ENCODE measurements at regions not wholly inside any gene's neighbourhood (a gene's known extent, or its start where the extent isn't known, plus 50 kb on each side); places are given as distances from the start of the nearest gene placed in this dataset.

- DNase-seq: no peak
Observed at GRCh38 chr2:66084948-66085590, 349.9 kb upstream of the MEIS1 start.

GRCh38 chr2:66082581-66082980 is 352.3 kb upstream of the MEIS1 start:
- DNase-seq: no peak

GRCh38 chr2:66080127-66080526 is 354.8 kb upstream of the MEIS1 start:
- no peak for DNase-seq

GRCh38 chr2:66073172-66073571 is 361.8 kb upstream of the MEIS1 start:
- DNase-seq: no peak

GRCh38 chr2:66070721-66071602 is 364.0 kb upstream of the MEIS1 start:
- DNase-seq: no peak

GRCh38 chr2:66069937-66070720 is 364.8 kb upstream of the MEIS1 start:
- no peak for DNase-seq

- no peak for DNase-seq
Observed at GRCh38 chr2:66066032-66066431, 368.9 kb upstream of the MEIS1 start.

GRCh38 chr2:66059332-66059731 is 375.6 kb upstream of the MEIS1 start:
- no peak for DNase-seq

- no peak for DNase-seq
Observed at GRCh38 chr2:66058675-66059074, 376.2 kb upstream of the MEIS1 start.

GRCh38 chr2:66057844-66058243 is 377.1 kb upstream of the MEIS1 start:
- no peak for DNase-seq

- no peak for DNase-seq
Observed at GRCh38 chr2:66050392-66050791, 384.5 kb upstream of the MEIS1 start.

GRCh38 chr2:66048667-66049066 is 386.3 kb upstream of the MEIS1 start:
- no peak for DNase-seq

- no peak for DNase-seq
Observed at GRCh38 chr2:66041902-66042657, 392.8 kb upstream of the MEIS1 start.

GRCh38 chr2:66036948-66037347 is 398.0 kb upstream of the MEIS1 start:
- DNase-seq: no peak

GRCh38 chr2:66034467-66034866 is 400.5 kb upstream of the MEIS1 start:
- no peak for DNase-seq

- no peak for DNase-seq
Observed at GRCh38 chr2:66032226-66032775, 402.6 kb upstream of the MEIS1 start.

- no peak for DNase-seq
Observed at GRCh38 chr2:66031236-66031635, 403.7 kb upstream of the MEIS1 start.

GRCh38 chr2:66030553-66030952 is 404.4 kb upstream of the MEIS1 start:
- no peak for DNase-seq

GRCh38 chr2:66024391-66024790 is 410.5 kb upstream of the MEIS1 start:
- no peak for DNase-seq

- no peak for DNase-seq
Observed at GRCh38 chr2:66021296-66021695, 413.6 kb upstream of the MEIS1 start.

GRCh38 chr2:66017763-66018162 is 417.2 kb upstream of the MEIS1 start:
- no peak for DNase-seq

GRCh38 chr2:66014450-66014849 is 420.5 kb upstream of the MEIS1 start:
- no peak for DNase-seq

- DNase-seq: no peak
Observed at GRCh38 chr2:66013456-66013855, 421.5 kb upstream of the MEIS1 start.
